ELR (cell line): ENCODE measurements at regions not wholly inside any gene's neighbourhood (a gene's known extent, or its start where the extent isn't known, plus 50 kb on each side); places are given as distances from the start of the nearest gene placed in this dataset.

Source experiments
- DNase-seq: peaks from one replicate; pipeline ENCODE4 v3.0.0-alpha.2; 2015; ENCODE audit warnings: low read depth

DNA sequence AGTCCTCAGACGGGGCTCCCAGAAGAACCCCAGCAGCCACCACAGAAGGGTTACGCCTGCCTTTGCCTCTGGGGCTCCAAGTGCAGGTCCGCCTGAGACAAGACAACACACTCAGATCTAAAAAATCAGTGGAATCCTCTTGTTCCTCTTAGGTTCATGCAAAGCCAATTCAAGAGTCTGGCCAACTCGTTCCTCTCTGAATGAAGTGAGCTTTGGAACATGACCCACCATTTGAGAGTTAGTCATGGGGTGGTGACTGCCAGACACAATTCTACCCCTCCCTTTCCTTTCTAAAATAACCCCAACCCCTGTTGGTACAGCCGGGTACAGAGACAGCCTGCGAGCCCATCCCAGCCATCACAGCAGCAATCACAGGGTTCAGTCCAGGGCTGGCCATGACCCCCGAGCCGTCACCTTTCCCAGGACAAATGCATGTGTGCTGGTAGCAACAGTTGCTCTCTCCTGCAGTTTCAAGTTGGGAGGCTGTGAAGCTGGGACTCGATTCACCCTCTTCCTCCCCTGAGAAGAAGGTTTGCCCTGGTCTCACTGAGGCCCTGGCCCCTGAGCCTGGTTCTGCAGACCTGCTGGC, 183.1 kb upstream of the SH3BP4 start:
- no peak for DNase-seq

DNA sequence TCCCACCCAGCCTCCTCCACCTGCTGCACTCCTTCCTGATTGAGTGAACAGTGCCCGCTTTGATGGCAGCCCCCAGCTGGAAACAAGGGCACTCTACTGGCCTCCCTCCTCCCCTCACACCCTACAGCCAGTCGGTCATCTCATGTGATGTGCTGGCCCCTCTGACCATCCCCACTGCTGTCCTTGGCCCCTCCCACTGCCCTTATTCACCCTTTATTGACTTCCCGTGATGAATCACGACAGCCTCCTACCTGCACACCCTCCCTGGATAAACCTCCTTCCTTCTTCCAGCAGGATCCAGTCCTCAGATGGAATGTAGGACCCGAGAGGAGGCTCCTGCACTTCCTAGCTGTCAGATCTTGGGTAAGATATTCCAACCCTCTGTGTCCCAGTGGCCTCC, 186.5 kb upstream of the SH3BP4 start:
- DNase-seq, result no peak

- DNase-seq, result no peak
These were observed 187.4 kb upstream of the SH3BP4 start for GRCh38 chr2:234764372-234764771.

GRCh38 chr2:234763002-234763873, 188.6 kb upstream of the SH3BP4 start:
- peak; percentile 32 for DNase-seq

GRCh38 chr2:234761910-234762309, 189.9 kb upstream of the SH3BP4 start:
- no peak for DNase-seq

DNA sequence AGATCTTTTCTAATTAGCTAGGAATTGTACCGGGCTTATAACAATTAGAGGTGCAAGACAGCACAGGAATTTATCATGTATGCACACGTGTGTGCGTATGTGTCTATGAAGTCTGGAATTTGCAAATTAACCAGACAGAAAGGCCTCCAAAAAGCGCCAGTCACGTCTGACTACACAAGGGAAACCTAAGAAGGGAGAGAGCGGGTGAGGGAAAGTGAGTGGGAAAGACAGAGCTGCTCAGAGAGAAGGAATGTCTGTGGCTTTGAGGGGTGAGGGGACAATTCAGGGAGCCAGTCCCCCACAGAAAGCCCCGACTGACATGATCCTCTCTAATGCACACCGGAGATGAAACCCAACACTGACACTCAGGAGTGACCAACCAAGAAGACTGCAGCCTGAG, 197.7 kb upstream of the SH3BP4 start:
- no peak for DNase-seq

DNA sequence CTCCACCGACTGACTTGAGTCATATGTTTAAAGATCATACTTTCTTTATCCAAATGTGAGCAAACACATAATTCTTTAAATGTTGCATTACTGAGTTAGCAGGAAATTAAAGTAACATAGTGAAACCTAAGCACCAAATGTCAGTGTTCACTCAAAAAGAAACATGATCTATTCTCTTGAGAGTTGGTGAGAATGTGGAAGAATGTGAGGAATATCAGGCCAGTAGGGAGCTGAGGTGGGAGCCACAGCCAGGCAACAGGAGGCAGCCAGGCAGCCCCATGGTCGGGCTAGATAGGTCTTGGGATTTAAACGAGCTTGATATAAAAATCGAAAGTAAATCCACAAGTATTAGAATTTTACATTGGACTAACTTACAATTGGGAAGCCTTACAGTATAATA, 198.1 kb upstream of the SH3BP4 start:
- no peak for DNase-seq

DNA sequence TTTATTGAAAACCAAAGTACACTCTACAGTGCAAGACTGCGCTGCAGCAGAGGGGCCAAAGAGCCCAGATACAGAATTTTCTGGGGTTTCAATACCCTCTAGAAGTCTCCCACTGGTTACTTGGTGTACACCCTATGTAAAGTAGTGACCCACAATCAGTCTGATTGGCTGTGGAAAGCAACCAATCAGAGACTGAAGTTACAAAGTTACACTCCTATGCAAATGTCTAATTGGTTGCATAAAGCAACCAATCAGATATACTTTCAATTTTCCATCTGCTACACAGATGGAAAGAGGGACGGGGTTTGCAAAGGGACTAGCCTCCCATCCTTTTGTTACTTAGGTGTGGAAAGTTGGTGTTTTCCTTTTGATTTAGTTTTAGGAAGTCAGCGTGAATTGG, 198.9 kb upstream of the SH3BP4 start:
- no peak for DNase-seq

DNA sequence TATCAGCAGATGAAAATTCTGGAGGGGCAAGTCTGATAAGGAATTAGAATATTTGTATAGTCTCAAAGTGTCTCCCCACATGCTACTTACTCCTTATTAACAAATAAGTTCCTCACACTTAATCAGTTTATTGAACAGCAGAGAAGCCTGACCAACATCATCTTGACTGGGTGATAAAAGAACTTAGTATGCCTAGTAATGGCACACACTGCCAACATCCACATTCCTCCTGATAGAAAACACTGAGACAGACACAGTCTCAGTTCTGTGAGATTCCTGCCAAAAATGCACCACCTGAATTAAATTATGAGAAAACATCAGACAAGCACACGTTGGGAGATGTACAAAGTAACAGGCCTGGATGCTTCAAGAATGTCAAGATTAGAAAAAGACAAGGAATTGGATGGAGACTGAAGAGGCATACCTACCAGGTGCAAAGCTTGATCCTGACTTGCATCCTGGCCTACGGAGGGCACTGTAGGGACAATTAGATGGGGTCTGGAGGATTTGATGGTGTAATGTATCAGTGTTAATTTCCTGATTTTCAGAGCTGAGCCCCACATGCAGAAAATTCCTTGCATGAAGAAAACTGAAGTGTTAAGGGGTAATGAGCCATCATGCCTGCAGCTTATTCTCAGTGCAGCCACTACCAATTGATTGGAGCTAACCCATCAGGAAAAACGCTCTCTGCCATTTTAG, 200.4 kb upstream of the SH3BP4 start:
- DNase-seq, result no peak

GRCh38 chr2:234747833-234748559, 203.8 kb upstream of the SH3BP4 start:
- no peak for DNase-seq

GRCh38 chr2:234747032-234747431, 204.8 kb upstream of the SH3BP4 start:
- DNase-seq, result peak; percentile 3

DNA sequence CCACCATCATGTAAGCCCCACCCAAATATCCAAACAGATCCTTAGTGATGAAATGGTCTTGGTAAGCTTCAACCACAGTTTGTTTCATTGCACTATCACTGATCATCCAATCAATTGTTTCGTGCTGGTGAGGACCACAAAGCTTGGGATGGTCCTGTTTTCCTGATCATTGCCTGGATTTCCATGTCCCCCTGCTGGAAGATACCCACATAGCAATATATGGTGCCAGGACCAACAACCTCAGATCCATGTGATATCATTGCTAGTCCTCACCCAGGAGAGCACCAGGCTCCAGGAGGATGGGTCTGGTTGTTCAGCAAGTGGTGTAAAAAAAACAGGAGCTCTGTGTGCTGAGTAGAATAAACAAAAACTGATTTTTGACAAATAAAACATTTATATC, 206.5 kb upstream of the SH3BP4 start:
- DNase-seq, result peak; percentile 9

- peak; percentile 35 for DNase-seq
These were observed 209.8 kb upstream of the SH3BP4 start for GRCh38 chr2:234741976-234742375.

DNA sequence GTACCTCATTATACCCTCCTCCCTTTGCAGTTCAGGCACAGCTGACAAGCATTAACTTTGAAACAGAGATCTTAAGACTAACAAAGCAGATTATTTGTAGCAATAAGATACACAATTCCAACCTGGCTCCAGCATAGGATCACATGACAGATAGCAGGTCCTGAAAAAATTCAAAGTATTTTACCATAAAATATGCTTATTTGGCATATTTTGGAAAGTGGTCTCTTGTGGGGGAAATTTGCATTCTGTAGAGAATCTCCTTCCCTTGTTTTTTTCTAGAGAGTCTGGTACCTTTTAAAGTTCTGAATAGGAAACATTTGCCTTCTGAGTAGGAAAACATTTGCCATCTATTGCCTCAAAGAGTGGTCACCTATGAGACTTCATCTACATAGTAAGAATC, 212.8 kb upstream of the SH3BP4 start:
- no peak for DNase-seq

DNA sequence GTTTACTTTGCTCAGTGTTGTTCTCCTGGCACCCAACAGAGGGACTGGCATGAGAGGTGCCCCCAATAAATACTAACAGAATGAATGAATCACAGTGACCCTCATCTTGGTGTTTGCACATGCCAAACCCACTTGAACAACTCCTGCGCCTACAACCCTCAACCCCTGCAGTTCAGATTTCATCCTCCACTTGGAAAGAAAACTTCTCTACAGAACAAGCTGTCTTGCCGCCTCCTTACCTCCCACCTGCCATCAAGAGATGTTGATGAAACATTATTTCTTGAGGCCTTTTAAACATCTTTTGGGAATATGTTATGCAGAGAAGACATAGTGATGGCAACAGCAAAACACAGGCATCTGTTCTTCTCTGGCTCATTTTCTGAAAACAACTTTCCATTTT, 216.0 kb upstream of the SH3BP4 start:
- DNase-seq, result no peak

DNA sequence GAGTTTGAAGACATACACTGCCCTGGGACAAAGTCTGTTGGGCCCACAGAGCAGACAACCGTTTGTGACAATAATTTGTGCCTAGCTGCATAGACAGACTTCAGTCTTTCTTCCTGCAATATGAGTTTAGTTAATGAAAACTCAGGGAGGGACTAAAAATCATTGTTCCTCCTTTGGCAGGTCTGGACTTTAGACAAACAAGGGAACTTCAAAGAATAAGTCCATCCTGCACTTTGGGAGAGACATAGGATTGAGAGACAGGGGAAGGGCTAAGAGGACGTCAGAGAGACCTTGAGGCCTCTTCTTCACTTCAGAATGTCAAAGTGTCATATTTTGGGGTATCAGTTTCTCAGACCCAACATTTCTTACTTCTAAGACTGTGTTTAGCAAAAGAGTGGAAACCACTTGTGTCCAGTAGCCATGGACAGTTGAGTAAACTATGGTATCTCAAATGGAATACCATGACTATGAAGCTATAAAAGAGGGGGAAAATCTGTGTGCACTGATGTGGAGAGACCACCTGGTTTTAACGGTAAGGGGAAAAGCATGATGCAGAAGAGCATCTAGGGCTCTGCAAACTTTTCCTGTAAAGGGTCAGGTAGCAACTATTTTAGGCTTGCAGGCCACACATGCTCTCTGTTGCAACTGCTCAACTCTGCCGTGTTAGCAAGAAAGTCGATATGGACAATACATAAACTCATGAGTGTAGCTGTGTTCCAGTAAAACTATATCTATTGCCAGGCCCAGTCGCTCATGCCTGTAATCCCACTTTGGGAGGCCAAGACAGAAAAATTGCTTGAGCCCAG, 217.8 kb upstream of the SH3BP4 start:
- no peak for DNase-seq

DNA sequence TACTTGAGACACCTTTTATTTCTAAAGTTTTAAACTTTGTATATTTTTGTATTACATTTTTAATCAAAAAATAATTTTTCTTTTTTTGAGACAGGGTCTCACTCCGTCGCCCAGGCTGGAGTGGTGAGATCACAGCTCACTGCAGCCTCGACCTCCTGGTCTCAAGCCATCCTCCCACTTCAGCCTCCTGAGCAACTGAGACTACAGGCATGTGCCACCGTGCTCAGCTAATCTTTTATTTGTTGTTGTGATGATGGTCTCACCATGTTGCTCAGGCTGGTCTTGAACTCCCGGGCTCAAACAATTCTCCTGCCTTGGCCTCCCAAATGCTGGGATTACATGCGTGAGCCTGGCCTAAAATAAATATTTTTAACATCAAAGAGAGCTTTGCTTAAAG, 218.7 kb upstream of the SH3BP4 start:
- DNase-seq, result no peak

GRCh38 chr2:234732404-234733092, 219.3 kb upstream of the SH3BP4 start:
- DNase-seq, result no peak

GRCh38 chr2:234731236-234731635, 220.6 kb upstream of the SH3BP4 start:
- DNase-seq, result no peak

DNA sequence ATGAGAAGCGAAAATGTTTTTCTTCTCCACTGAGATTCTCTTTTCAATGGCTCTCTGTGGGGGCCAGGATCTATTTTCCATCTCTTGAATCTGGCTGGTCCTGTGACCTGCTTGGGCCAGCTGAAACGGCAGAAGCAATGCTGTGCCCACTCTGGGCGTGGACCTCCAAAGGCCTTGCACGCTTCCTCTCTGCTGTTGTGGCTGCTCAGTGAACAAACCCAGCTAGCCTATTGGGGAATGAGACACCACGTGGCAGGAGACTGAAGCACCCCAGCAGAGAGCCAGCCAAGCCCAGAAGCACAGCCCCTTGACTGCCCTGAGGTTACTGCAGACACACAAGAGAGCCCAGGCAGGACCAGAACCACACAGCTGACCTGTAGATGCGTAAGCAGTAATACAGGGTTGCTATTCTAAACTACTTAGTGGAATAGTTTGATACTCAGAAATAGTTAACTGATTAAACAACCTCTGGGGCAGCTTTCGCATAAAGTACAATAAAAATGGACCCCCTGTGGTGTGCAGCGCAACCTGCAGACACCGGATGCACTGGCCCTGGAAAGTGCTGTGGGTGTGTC, 221.7 kb upstream of the SH3BP4 start:
- no peak for DNase-seq
